22Rv1 (cell line): ENCODE measurements at regions not wholly inside any gene's neighbourhood (a gene's known extent, or its start where the extent isn't known, plus 50 kb on each side); places are given as distances from the start of the nearest gene placed in this dataset.

Experiments used
- ZFX ChIP-seq: fragments of 450-650 bp; IDR thresholded peaks from 2 replicates; pipeline ENCODE4 v1.6.1; 2017; ENCODE audit warnings: antibody characterized with exemption, borderline replicate concordance
- TF ChIP-seq, protein P1 (sequence below): fragments of 450-650 bp; IDR thresholded peaks from 2 replicates; pipeline ENCODE4 v1.5.1; 2017; ENCODE audit warnings: mild to moderate bottlenecking

DNA sequence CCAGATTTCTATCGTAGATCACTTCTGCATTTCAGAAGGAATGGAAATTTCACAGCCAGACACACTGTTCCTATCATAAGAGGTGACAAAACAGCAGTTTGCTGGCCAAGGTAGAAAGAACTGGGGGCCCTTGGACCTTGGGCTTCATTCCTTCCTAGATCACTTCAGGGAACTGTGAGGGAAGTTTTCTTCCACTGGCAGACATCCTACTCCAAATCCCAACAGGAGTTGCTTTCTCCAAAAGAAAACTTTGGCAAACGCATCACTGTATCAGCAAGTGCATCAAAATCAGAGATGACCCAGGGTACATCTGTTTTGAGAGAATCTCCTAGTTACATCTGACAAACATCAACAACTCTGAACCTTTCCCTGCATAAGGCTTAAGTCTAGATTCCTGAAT, 348.4 kb upstream of the KLHL29 start:
- TF ChIP-seq, protein P1, sequence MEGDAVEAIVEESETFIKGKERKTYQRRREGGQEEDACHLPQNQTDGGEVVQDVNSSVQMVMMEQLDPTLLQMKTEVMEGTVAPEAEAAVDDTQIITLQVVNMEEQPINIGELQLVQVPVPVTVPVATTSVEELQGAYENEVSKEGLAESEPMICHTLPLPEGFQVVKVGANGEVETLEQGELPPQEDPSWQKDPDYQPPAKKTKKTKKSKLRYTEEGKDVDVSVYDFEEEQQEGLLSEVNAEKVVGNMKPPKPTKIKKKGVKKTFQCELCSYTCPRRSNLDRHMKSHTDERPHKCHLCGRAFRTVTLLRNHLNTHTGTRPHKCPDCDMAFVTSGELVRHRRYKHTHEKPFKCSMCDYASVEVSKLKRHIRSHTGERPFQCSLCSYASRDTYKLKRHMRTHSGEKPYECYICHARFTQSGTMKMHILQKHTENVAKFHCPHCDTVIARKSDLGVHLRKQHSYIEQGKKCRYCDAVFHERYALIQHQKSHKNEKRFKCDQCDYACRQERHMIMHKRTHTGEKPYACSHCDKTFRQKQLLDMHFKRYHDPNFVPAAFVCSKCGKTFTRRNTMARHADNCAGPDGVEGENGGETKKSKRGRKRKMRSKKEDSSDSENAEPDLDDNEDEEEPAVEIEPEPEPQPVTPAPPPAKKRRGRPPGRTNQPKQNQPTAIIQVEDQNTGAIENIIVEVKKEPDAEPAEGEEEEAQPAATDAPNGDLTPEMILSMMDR: no peak
- no peak for TF ChIP-seq ZFX
